Natural killer cell (primary cell): ENCODE measurements at regions not wholly inside any gene's neighbourhood (a gene's known extent, or its start where the extent isn't known, plus 50 kb on each side); places are given as distances from the start of the nearest gene placed in this dataset.

ENCODE experiments used
- ATAC-seq, 3 donors: fragments of 150-1000 bp in 2 of 3; fragments of 200-7000 bp in 1 of 3; cut with Tn5 transposase; 1 replicate in 1 of 3; 2 replicates in 2 of 3; pipeline ENCODE4 v1.10.0; 2021; ENCODE audit warnings: mild to moderate bottlenecking in 2 of 3, moderate library complexity in 2 of 3
- DNase-seq, 2 donors: peaks; one replicate each; pipeline versions ENCODE4 v3.0.0 to v3.0.0-alpha.2; 2013 to 2021; ENCODE audit warnings: mixed read lengths in 1 of 2
- H3K27ac ChIP-seq: one replicate; pipeline ENCODE4 v1.5.1; 2013; ENCODE audit warnings: mild to moderate bottlenecking, low read length
- H3K27me3 ChIP-seq: one replicate; pipeline ENCODE4 v1.6.1; 2013; ENCODE audit warnings: low read length; ENCODE audit not compliant: control insufficient read depth, insufficient read depth
- H3K36me3 ChIP-seq: one replicate; pipeline ENCODE4 v1.6.1; 2013; ENCODE audit warnings: low read length; ENCODE audit not compliant: control insufficient read depth, insufficient read depth
- H3K4me1 ChIP-seq: one replicate; pipeline ENCODE4 v1.6.1; 2013; ENCODE audit warnings: low read length; ENCODE audit not compliant: control insufficient read depth, insufficient read depth
- H3K4me3 ChIP-seq: one replicate; pipeline ENCODE4 v1.5.1; 2013; ENCODE audit warnings: low read length
- H3K9me3 ChIP-seq: one replicate; pipeline ENCODE4 v1.6.1; 2013; ENCODE audit warnings: low read length; ENCODE audit not compliant: control insufficient read depth, insufficient read depth
- H3K27ac Mint-ChIP-seq, 2 donors: one replicate each; pipeline ENCODE4 v1.8.0; 2022; ENCODE audit warnings: mild to moderate bottlenecking in 2 of 2, mixed read lengths in 2 of 2, moderate library complexity in 1 of 2
- H3K27me3 Mint-ChIP-seq, 2 donors: one replicate each; pipeline ENCODE4 v1.8.0; 2022; ENCODE audit warnings: low read depth in 2 of 2, mixed read lengths in 2 of 2
- H3K36me3 Mint-ChIP-seq: one replicate; pipeline ENCODE4 v1.8.0; 2022; ENCODE audit warnings: mixed read lengths
- H3K4me1 Mint-ChIP-seq, 2 donors: one replicate each; pipeline ENCODE4 v1.8.0; 2022; ENCODE audit warnings: mixed read lengths in 2 of 2
- H3K4me3 Mint-ChIP-seq: one replicate; pipeline ENCODE4 v1.8.0; 2022; ENCODE audit warnings: mild to moderate bottlenecking, moderate library complexity, mixed read lengths
- H3K9me3 Mint-ChIP-seq, 2 donors: one replicate each; pipeline ENCODE4 v1.8.0; 2022; ENCODE audit warnings: mixed read lengths in 2 of 2
- WGBS: methylation state at CpG from one replicate; pipeline ENCODE4 v1.1.7; 2013; ENCODE audit warnings: missing lambda C conversion rate; ENCODE audit not compliant: insufficient coverage; 5-methylcytosine and 5-hydroxymethylcytosine counted together
- intact Hi-C: fragments of 100-400 bp; cut with micrococcal nuclease; formaldehyde crosslinking; loops from one replicate; pipeline ENCODE4 v1.14.2; 2022
- TF ChIP-seq, protein P1 (sequence below): fragments of 200-600 bp; IDR thresholded peaks from one replicate; pipeline ENCODE4 v1.8.0; 2022; ENCODE audit warnings: antibody characterized with exemption

GRCh38 chr6:133055441-133055966 is 185.7 kb upstream of the EYA4 start:
- Mint-ChIP-seq H3K4me1 (no peaks in the 10 kb centered on the region), H3K27ac (no peak overlapping the region), H3K36me3 (no peaks in the 10 kb centered on the region), H3K27me3 (no peaks in the 10 kb centered on the region), H3K9me3 (peaks cover 2 to 3% of the 10 kb centered on the region in 2 donors), H3K4me3 (no peak overlapping the region)
- no peak overlapping the region for H3K4me3 ChIP-seq
- no peaks in the 10 kb centered on the region for H3K4me1 ChIP-seq
- no peaks in the 10 kb centered on the region for H3K9me3 ChIP-seq
- no peaks in the 10 kb centered on the region for H3K27me3 ChIP-seq
- intact Hi-C loops, result no loop called here
- no peaks in the 10 kb centered on the region for H3K36me3 ChIP-seq
- DNase-seq, result no peak
- TF ChIP-seq, protein P1, sequence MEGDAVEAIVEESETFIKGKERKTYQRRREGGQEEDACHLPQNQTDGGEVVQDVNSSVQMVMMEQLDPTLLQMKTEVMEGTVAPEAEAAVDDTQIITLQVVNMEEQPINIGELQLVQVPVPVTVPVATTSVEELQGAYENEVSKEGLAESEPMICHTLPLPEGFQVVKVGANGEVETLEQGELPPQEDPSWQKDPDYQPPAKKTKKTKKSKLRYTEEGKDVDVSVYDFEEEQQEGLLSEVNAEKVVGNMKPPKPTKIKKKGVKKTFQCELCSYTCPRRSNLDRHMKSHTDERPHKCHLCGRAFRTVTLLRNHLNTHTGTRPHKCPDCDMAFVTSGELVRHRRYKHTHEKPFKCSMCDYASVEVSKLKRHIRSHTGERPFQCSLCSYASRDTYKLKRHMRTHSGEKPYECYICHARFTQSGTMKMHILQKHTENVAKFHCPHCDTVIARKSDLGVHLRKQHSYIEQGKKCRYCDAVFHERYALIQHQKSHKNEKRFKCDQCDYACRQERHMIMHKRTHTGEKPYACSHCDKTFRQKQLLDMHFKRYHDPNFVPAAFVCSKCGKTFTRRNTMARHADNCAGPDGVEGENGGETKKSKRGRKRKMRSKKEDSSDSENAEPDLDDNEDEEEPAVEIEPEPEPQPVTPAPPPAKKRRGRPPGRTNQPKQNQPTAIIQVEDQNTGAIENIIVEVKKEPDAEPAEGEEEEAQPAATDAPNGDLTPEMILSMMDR, result no peak
- ATAC-seq, result no peak
- 86% methylated on average over 5 of the region's 5 CpGs for WGBS
- H3K27ac ChIP-seq, result no peak overlapping the region

GRCh38 chr6:133057352-133057751 is 183.8 kb upstream of the EYA4 start:
- H3K36me3 ChIP-seq, result no peaks in the 10 kb centered on the region
- no peaks in the 10 kb centered on the region for H3K27me3 ChIP-seq
- no peak overlapping the region for H3K4me3 ChIP-seq
- DNase-seq (no peak), ATAC-seq (no peak)
- H3K4me1 Mint-ChIP-seq, result no peaks in the 10 kb centered on the region
- intact Hi-C loops, result no loop called here
- TF ChIP-seq, protein P1, result no peak
- no peaks in the 10 kb centered on the region for H3K9me3 ChIP-seq
- peaks cover 0 to 2% of the 10 kb centered on the region in 2 donors for H3K9me3 Mint-ChIP-seq
- no peaks in the 10 kb centered on the region for H3K4me1 ChIP-seq
- no peak overlapping the region for H3K27ac Mint-ChIP-seq
- no peaks in the 10 kb centered on the region for H3K27me3 Mint-ChIP-seq
- H3K36me3 Mint-ChIP-seq, result no peaks in the 10 kb centered on the region
- H3K27ac ChIP-seq, result no peak overlapping the region
- H3K4me3 Mint-ChIP-seq, result no peak overlapping the region
- 89% methylated on average over 1 of the region's 2 CpGs for WGBS

DNA sequence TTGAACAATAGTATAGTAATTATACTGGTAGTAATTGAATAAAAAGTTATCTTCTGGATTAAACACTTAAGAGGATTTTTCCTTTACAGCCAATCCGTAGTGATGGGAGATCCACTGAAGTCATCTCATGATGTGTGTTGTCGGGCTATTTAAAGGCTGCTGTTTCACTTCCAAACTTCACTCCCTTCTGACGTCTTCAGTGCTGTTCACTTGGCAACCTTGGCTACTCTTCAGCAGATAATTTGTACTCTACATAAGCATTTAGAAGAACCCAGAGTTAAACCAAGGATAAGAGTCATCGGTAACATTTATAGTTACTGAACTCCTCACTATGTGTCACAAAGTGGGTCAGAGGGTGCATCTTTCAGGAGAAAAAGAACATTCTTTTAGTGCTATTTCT is 179.1 kb upstream of the EYA4 start:
- Mint-ChIP-seq H3K27ac (no peak overlapping the region), H3K4me1 (no peaks in the 10 kb centered on the region), H3K9me3 (no peaks in the 10 kb centered on the region), H3K27me3 (no peaks in the 10 kb centered on the region), H3K36me3 (no peaks in the 10 kb centered on the region), H3K4me3 (no peak overlapping the region)
- TF ChIP-seq, protein P1, result no peak
- no peaks in the 10 kb centered on the region for H3K4me1 ChIP-seq
- H3K27ac ChIP-seq, result no peak overlapping the region
- ATAC-seq (no peak), DNase-seq (no peak)
- intact Hi-C loops, result no loop called here
- WGBS, result 96% methylated on average over 3 of the region's 4 CpGs
- H3K27me3 ChIP-seq, result no peaks in the 10 kb centered on the region
- no peaks in the 10 kb centered on the region for H3K9me3 ChIP-seq
- H3K4me3 ChIP-seq, result no peak overlapping the region
- H3K36me3 ChIP-seq, result no peaks in the 10 kb centered on the region

- no peaks in the 10 kb centered on the region for H3K27me3 Mint-ChIP-seq
- no peak for DNase-seq
- WGBS, result 81% methylated on average over 7 of the region's 8 CpGs
Observed at GRCh38 chr6:133062696-133063306, 178.4 kb upstream of the EYA4 start.

More at GRCh38 chr6:133062696-133063306, 178.4 kb upstream of the EYA4 start:
- Histone ChIP-seq H3K27ac (no peak overlapping the region), H3K4me1 (no peaks in the 10 kb centered on the region), H3K4me3 (no peak overlapping the region), H3K27me3 (no peaks in the 10 kb centered on the region), H3K36me3 (no peaks in the 10 kb centered on the region), H3K9me3 (no peaks in the 10 kb centered on the region)
- intact Hi-C loops, result no loop called here
- H3K4me1 Mint-ChIP-seq, result no peaks in the 10 kb centered on the region
- no peak overlapping the region for H3K4me3 Mint-ChIP-seq
- peaks cover 0 to 2% of the 10 kb centered on the region in 2 donors for H3K9me3 Mint-ChIP-seq
- ATAC-seq, result no peak
- no peak overlapping the region for H3K27ac Mint-ChIP-seq
- no peaks in the 10 kb centered on the region for H3K36me3 Mint-ChIP-seq
- TF ChIP-seq, protein P1, result no peak
